AG08396 (cell line): ENCODE measurements at regions not wholly inside any gene's neighbourhood (a gene's known extent, or its start where the extent isn't known, plus 50 kb on each side); places are given as distances from the start of the nearest gene placed in this dataset.

Experiments used
- DNase-seq: peaks from one replicate; pipeline ENCODE4 v3.0.0; 2012; ENCODE audit warnings: low spot score, mixed read lengths

- DNase-seq = no peak
Measured at GRCh38 chr1:17932164-17932563, 175.4 kb upstream of the IGSF21 start.

- no peak for DNase-seq
Measured at GRCh38 chr1:17933501-17933900, 174.1 kb upstream of the IGSF21 start.

- DNase-seq = no peak
Measured at GRCh38 chr1:17933971-17934370, 173.6 kb upstream of the IGSF21 start.

GRCh38 chr1:17935230-17935629 lies 172.4 kb upstream of the IGSF21 start:
- no peak for DNase-seq

GRCh38 chr1:17941431-17942189 lies 166.0 kb upstream of the IGSF21 start:
- no peak for DNase-seq

GRCh38 chr1:17943506-17943905 lies 164.1 kb upstream of the IGSF21 start:
- no peak for DNase-seq

- DNase-seq = no peak
Measured at GRCh38 chr1:17944646-17945045, 163.0 kb upstream of the IGSF21 start.

GRCh38 chr1:17946434-17946833 lies 161.2 kb upstream of the IGSF21 start:
- no peak for DNase-seq

GRCh38 chr1:17948594-17948993 lies 159.0 kb upstream of the IGSF21 start:
- DNase-seq = no peak

- no peak for DNase-seq
Measured at GRCh38 chr1:17949511-17949910, 158.1 kb upstream of the IGSF21 start.

- DNase-seq = no peak
Measured at GRCh38 chr1:17950728-17951127, 156.9 kb upstream of the IGSF21 start.

GRCh38 chr1:17952506-17952905 lies 155.1 kb upstream of the IGSF21 start:
- no peak for DNase-seq

GRCh38 chr1:17953921-17954320 lies 153.7 kb upstream of the IGSF21 start:
- DNase-seq = no peak

GRCh38 chr1:17955302-17956285 lies 152.0 kb upstream of the IGSF21 start:
- no peak for DNase-seq

GRCh38 chr1:17957588-17958267 lies 149.9 kb upstream of the IGSF21 start:
- no peak for DNase-seq

- DNase-seq = no peak
Measured at GRCh38 chr1:17958704-17959103, 148.9 kb upstream of the IGSF21 start.

- DNase-seq = no peak
Measured at GRCh38 chr1:17963513-17963912, 144.1 kb upstream of the IGSF21 start.

- DNase-seq = no peak
Measured at GRCh38 chr1:17965515-17966100, 142.0 kb upstream of the IGSF21 start.

- no peak for DNase-seq
Measured at GRCh38 chr1:17966341-17966740, 141.3 kb upstream of the IGSF21 start.

- DNase-seq = no peak
Measured at GRCh38 chr1:17967623-17968255, 139.9 kb upstream of the IGSF21 start.

- DNase-seq = no peak
Measured at GRCh38 chr1:17970757-17971156, 136.8 kb upstream of the IGSF21 start.

GRCh38 chr1:17973694-17974093 lies 133.9 kb upstream of the IGSF21 start:
- no peak for DNase-seq
